Inflammatory macrophage (primary cell): ENCODE measurements at regions not wholly inside any gene's neighbourhood (a gene's known extent, or its start where the extent isn't known, plus 50 kb on each side); places are given as distances from the start of the nearest gene placed in this dataset.
"Not testable (repeated sequence)": the region's sequence is repeated elsewhere in the genome, so short reads cannot be mapped to it uniquely, and the experiment has no call there.

ENCODE experiments used
- DNase-seq, 2 donors: peaks; one replicate each; pipeline ENCODE4 v3.0.0-alpha.2; 2020 to 2022

DNA sequence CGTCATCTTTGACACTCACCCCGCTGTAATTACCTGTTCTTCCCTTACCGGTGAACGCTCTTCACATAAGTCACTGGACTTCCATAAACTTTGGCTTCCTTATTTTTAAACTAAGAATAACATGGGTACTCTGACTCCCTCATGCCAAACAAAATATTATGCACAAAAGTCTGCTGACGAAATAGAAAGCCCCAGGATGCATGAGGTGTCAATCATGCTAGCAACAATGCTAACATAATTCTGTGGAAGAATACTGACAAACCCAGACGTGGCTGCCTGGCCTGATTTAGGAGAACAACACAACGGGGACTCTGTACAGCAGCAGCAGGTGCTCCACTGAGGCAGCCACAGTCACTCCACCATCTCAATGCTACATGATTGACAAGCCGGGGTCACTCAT is 137.5 kb downstream of the CCDC71L start:
- no peak for DNase-seq

DNA sequence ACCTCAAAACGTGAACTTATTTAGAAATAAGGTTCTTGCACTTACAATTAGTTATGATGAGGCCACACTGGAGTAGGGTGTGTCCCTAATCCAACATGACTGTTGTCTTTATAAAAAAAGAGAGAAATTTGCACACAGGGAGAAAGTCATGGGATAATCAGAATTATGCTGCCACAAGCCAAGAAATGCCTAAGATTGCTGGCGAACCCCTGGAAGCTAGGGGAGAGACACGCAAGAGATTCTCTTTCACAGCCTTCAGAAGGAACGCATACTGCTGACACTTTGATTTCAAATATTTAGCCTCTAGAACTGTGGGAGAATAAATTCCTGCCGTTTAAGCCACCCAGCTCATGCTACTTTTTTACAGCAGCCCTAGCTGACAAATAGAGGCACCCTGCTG is 138.3 kb downstream of the CCDC71L start:
- DNase-seq = no peak

DNA sequence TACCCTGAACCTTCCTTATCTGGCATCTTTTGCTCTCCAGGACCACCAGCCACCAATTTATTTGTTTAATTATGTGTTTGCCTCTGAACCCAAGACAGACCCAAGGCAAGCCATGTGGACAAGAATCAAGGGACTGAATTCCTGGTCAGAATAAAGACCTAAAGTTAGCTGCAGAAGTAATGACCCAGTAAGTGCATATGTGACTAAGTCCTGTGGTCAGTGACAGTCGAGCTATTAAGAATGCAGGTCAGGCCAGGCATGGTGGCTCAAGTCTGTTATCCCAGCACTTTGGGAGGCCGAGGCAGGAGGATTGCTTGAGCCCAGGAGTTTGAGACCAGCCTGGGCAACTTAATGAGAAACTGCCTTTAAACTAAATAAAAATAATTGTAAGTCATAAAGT is 139.4 kb downstream of the CCDC71L start:
- DNase-seq = no peak

DNA sequence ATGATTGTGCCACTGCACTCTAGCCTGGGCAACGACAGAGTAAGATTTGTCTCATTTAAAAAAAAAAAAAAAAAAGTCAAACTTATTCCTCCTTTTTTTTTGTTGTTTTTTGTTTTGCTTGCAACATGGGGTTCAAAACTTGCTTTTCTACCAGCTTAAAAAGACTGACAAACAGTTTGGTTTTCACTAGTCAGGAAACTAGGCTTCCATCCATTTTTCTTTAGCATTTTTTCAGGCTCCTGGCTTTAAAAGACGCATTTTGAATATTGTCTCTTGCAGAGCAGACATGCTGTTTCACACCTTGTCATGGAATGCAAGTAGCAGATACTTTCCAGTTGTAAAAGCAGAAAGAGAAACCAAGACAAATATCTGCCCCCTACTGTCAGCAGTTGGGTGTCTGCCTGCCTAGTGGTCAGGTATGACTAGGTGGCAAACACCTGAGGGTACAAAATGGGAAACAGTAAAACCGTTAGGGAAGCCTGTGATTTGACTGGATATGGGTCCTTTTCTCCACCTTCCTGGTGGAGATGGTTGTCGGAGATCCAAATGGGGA is 139.9 kb downstream of the CCDC71L start:
- no peak for DNase-seq

DNA sequence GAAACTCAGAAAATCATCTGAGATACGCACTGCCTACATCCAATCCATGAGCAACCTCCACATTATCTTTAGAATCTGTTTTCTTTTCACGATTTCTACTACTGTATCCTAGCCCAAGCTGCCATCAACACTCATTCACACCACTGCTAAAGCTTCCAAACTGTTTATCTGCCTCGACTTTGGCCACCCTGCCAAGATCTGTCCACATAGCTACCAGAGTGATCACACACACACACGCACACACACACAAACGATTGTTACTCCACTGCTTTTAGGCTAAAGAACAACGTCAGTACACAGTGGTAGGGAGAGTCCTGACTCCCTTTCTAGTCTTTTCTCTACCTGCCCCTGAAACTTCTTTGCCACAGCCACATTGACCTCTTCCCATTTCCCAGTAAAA is 142.0 kb downstream of the CCDC71L start:
- DNase-seq = no peak

DNA sequence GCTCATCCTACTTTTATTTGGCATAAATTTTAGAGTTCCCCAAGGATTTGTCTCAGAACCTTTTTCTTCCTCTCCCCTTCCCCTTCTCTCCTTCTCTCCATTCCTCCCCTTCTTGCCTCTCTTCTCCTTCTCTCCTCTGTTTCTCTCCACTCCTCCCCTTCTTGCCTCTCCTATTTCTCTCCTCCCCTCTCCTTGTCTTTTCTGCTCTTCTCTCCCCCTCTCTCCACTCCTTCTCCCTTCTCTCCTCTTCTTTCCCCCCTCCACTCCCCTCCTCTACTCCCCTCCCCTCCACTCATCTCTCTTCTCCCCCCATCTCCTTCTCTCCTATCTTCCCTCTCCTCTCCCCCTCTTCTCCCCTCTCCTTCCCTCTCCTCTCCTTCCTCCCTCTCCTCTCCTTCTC is 142.7 kb downstream of the CCDC71L start:
- DNase-seq = no peak

DNA sequence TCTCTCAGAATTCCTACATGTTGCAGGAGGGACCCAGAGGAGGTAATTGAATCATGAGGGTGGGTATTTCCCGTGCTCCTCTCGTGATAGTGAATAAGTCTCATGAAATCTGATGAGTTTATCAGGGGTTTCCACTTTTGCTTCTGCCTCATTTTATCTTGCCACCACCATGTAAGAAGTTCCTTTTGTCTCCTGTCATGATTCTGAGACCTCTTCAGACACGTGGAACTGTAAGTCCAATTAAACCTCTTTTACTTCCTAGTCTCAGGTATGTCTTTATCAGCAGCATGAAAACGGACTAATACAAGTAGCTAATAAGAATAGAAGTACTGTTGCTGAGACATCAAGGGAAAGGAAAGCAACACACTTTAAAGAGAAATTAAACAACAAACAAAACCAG is 143.4 kb downstream of the CCDC71L start:
- no peak for DNase-seq

DNA sequence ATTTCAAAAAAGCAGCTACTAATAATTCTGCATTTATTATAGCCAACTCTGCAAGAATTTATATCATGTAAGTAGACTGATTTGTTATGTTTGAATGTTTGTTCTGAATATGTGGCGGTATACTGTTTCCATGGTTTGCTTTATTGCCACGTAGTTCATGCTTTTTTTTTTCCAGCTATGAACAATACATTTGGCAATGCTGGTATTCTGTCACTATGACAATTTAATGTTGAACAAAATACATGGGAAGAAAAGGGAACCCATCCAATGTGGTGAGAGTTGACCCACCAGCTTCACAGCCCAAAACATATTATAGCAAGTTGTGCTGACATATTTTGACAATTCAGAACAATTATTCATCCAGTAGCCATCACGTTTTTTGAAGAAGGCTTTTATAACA is 145.6 kb downstream of the CCDC71L start:
- DNase-seq = no peak

DNA sequence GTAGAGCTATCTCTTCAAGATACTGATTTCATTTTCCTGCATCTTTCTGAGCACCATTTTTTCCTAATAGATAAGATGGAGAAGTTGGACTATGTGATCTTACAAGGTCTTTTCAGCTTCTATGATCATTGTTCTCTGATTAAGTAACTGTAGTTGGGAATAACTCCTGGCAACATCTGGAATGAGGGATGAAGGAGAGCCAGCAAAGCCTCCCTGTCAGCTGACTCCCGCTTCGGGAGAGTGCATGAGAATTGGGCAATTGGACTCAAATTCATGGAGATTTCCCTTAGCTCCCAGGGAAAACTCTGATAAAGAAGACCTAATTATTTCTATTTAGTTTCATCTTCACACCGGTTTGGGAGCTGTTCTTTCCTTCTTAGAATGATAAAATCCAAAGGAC is 146.1 kb downstream of the CCDC71L start:
- no peak for DNase-seq

DNA sequence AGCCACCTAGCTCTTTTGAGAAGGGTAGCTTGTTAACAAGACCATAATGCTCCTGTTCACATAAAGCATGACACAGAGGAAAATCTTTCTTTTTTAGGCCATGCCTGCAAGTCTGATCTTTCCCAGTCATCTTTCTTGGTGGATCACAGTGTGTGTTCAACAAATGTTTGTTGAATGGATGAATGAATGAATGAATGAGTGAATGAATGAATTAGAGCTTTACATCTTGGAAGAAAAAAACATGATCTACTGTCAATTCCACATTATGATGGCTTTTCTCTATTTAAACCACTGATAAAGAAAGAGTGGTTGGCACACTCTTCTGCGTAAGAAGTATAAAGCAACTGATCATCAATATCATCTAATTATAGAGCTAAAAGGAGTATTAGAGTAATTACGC is 148.7 kb downstream of the CCDC71L start:
- DNase-seq = no peak

DNA sequence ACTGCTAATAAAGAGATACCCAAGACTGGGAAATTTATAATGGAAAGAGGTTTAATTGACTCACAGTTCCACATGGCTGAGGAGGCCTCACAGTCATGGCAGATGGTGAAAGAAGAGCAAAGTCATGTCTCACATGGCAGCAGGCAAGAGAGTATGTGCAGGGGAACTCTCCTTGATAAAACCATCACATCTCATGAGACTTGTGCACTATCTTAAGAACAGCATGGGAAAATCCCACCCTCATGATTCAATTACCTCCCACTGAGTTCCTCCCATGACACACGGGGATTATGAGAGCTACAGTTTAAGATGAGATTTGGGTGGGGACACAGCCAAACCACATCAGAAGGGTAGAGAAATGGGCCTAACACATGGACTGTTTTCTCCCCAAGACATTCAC is 156.3 kb downstream of the CCDC71L start:
- no peak for DNase-seq

DNA sequence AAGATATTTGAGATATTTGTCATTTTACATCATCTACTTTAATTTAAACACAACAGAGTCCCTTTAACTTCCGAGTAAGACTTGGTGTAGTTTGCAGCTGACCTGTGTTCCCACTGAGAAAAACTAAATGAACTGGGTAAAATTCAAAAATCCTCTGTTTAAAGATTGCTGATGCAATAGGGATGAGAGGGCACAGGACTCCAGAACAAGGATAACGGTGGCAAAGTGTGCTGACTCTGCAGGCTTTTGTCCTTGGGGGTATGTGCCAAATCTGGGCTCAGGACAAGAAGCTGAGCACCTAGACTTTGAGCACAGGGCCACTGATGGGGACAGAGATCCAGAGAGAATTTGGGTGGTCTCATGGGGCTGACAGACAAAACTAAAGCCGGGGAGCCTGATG is 156.8 kb downstream of the CCDC71L start:
- DNase-seq = no peak

DNA sequence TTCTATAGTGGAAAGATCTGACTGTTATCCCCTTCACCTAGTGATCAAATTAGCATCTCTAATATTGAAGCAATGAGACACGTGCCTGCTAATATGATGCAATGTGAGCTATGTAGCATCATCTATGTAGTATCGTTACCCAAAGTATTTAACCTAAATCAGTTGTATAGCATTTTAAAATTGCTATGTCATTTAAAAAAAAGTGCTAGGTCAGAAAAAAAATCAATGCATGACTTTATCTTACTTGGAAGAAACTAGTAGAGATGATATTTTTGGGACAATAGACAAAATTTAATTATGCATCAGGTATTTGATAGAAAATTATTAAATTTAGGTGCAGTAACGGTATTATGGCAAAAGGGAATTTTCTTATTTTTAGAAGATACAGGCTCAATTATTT is 157.3 kb downstream of the CCDC71L start:
- no peak for DNase-seq

DNA sequence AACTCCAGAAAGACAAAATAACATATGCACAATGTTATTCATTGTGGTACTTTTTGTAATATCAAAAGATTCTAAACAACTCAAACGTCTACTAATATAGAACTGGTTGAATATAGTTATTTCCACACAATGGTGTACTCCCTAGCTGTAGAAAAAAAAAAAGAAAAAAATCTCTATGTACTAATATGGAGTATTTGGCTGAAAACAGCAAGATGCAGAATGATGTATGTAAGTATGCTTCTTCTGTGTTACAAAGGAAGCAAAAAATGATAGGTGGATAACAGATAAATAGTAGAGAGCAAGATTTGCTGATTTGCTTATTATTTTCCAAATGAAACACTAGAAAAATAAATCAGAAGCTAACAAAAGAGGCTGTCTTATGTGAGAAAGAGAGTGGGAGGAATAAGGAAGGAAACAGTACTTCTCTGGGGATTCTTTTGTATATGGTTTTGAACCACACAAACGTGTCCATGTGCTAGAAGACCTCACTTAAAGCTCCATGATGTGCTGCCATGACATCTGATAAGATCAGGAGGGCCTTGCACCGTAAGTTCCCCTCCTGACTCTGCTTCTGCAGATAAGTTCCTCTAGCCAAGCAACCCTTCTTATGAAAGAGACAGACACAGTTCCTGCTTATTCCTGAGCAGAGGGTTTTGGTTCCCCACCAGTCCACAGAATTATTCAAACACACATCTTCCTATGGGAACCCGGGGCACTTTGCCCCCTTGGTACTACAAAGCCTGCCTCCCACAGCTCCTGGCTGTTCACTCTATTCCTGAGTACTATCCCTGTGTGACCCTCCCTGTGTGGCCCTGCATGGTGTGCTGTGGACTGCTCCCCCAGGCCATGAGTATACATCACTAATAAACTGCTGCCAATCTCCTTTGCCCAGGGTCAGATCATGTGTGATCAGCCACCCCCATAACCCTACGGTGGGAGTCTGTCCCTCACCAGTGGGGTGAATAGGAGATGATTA is 159.1 kb downstream of the CCDC71L start:
- DNase-seq = peak; percentile 75 to 78

DNA sequence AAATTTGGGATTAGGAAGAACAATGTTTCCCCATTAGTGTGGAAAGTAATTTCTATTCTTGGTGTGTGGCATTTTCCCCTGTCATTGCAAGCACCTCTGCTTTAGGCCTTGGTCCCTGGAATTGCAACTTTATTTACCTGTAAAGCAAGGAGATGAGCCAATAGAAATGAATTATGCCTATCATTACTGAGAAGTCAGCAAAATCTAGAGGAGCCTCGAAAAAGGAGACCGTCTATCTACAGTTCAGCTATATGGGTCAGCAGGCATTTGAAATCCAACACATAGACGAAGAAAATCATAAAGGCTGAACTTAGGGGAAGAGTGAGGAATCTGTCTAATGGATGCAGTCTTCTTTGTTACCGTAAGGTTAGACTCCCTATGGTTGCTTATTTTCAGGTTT is 161.1 kb downstream of the CCDC71L start:
- DNase-seq = no peak

DNA sequence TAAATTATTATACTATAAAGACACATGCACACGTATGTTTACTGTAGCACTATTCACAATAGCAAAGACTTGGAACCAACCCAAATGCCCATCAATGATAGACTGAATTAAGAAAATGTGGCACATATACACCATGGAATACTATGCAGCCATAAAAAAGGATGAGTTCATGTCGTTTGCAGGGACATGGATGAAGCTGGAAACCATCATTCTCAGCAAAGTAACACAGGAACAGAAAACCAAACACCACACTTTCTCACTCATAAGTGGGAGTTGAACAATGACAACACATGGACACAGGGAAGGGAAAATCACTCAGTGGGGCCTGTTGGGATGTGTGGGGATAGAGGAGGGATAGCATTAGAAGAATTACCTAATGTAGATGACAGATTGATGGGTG is 163.0 kb downstream of the CCDC71L start:
- DNase-seq = not testable (repeated sequence)

DNA sequence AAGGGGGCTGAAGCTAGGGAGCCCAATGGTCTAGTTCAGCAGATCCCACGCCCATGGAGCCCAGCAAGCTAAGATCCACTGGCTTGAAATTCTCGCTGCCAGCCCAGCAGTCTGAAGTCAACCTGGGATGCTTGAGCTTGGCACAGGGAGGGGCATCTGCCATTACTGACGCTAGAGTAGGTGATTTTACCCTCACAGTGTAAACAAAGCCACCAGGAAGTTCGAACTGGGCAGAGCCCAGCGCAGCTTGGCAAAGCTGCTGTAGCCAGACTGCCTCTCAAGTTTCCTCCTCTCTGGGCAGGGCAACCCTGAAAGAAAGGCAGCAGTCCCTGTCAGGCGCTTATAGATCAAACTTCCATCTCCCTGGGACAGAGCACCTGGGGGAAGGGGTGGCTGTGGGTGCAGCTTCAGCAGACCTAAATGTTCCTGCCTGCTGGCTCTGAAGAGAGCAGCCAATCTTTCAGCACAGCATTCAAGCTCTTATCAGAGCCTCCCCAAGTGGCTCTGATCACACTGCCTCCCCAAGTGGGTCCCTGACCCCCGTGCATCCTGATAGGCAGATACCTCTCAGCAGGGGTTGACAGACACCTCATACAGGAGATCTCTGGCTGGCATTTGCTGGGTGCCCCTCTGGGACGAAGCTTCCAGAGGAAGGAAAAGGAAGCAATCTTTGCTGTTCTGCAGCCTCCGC is 167.8 kb downstream of the CCDC71L start:
- no peak for DNase-seq

DNA sequence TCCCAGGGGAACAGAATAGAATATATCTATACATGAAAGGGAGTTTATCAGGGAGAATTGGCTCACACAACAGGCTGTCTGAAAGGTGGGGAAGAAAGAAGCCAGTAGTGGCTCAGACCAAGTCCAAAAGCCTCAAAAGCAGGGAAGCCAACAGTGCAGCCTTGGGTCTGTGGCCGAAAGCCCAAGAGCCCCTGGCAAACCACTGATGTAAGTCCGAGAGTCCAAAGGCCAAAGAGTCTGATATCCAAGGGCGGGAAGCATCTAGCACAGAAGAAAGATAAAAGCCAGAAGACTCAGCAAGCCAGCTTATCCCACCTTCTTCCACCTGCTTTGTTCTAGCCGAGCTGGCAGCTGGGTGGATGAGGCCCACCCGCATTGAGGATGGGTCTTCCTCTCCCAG is 172.5 kb downstream of the CCDC71L start:
- DNase-seq = no peak

DNA sequence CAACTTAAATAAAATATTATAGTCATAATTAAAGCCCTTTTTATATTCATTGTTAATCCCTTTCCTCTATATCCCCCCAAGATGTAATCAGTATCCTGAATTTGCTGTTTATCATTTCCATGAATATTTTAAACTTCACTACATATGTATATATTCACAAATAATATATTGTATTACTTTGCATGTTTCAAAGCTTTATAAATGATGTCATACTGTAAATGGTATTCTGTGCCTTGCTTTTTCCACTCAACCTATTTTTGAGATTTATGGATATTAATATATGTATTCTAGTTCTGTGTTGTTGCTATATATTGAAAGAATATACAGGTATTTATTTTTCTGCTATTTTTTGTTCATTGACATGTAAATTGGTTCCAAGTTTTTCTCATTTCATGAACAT is 173.1 kb downstream of the CCDC71L start:
- no peak for DNase-seq

DNA sequence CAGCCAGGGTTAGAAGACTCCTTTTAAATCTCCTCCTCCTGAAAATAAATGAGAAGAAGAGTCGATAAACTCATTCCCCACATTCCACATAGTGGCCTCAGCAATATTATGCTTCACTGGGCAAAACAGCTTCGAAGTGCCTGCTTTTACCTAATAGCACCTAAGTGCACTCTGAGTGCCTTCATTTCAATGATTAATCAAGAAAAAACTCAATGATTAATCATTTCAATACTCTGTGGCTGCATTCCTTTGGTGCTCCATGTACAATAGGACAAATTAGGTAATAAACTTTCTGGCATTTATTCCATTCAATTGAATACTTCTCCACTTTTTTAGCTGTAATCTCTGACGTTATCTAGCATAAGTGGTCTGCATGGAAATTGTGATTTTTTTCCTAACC is 174.6 kb downstream of the CCDC71L start:
- no peak for DNase-seq

DNA sequence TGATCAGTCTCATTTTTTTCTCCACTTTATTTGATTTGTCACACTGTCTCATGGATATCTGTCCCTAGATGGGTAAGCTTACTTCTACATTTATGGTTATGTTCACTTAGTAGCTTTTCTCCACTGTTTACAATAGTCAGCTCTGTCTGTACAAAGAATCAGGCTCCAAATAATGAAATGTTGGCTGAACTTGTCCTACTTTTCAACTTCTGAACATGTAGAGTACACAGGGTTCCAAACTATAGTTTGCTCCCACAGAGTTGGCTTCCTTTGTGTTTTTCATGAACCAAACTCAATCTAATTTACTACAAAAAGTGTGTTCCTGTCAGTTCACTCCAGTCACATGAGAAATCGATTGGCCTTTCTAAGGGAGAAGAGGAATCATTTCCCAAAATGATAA is 175.0 kb downstream of the CCDC71L start:
- DNase-seq = no peak

DNA sequence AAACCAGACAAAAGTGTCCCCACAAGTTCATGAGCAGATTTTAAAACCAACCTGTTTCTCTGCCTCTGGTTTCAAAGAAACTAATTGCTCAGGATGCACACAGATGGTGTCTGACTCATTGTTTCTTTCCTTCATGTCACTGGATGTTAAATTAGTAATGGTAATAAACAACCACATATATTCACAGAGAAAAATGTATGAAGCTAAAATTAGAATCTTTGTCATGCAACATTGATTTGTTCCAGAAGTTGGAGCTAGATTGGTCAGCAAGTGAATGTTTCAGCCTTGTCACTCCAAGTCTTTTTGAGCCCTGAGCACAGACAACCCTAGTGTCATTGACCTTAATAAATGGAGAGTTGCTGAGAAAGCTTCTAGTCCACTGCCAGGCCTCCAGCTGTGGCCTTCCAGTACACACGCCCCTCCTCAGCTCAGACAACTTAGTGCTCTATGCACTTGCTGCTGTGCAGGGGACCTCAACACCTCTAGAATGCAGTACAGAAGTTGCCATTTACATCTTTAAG is 175.9 kb downstream of the CCDC71L start:
- DNase-seq = no peak

DNA sequence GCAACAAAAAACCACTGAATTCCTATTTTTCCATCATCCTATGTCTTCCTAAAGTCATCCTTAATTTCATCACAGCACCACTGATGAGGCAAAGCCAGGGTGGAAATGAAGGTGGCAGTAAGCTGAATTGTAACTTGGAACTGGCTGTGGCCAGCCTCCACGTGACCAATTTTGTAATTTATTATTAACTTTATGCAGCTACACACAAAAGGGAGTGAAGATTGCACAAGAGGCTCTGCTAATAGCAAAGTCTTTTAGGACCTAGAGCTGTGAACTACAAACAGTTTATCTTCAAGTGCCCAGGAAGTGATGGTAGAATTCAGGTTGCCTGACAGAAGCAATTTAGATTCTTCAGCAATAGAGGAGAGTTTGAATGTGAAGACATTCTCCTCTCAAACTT is 176.4 kb downstream of the CCDC71L start:
- peak in 1 of 2 donors; percentile 17 for DNase-seq

DNA sequence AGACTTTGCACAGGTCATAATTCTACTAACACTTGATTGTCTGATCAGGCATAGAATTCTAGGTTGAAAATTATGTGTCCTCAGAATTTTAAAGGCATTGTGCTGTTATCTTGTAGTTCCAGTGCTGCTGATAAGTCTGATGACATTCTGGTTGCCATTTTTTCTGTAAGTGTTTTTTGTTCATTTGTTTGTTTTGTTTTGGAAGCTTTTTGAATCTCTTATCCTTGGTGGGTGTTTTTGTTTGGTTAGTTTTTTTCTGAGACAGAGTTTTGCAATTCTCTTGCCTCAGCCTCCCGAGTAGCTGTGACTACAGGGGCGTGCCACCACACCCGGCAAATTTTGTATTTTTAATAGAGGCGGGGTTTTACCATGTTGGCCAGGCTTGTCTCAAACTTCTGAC is 178.9 kb downstream of the CCDC71L start:
- DNase-seq = no peak
